Fibroblast of pulmonary artery (primary cell): ENCODE measurements at regions not wholly inside any gene's neighbourhood (a gene's known extent, or its start where the extent isn't known, plus 50 kb on each side); places are given as distances from the start of the nearest gene placed in this dataset.

Experiments
- DNase-seq: peaks from one replicate; pipeline ENCODE4 v3.0.0-alpha.2; 2010; ENCODE audit warnings: low read depth
- H3K4me3 ChIP-seq: replicated peaks from 2 replicates; pipeline ENCODE4 v1.5.1; 2011; ENCODE audit warnings: low read depth, mild to moderate bottlenecking, control low read depth, low read length, moderate library complexity
- CTCF ChIP-seq: IDR thresholded peaks from 2 replicates; pipeline ENCODE4 v1.5.1; 2011; ENCODE audit warnings: mild to moderate bottlenecking, control low read depth, low read length, inconsistent platforms; ENCODE audit errors: missing control alignments

- no peak overlapping the region for H3K4me3 ChIP-seq
- no peak for TF ChIP-seq CTCF
- no peak for DNase-seq
Observed at GRCh38 chr15:69631005-69631404, 178.4 kb downstream of the RPLP1 start.

GRCh38 chr15:69631978-69632377 is 179.4 kb downstream of the RPLP1 start:
- no peak for TF ChIP-seq CTCF

GRCh38 chr15:69634860-69635259 is 182.2 kb downstream of the RPLP1 start:
- H3K4me3 ChIP-seq = no peak overlapping the region
- DNase-seq = no peak
- no peak for TF ChIP-seq CTCF

More at GRCh38 chr15:69631978-69632377, 179.4 kb downstream of the RPLP1 start:
- no peak overlapping the region for H3K4me3 ChIP-seq
- DNase-seq = no peak

- no peak for DNase-seq
- H3K4me3 ChIP-seq = no peak overlapping the region
- TF ChIP-seq CTCF = no peak
Observed at GRCh38 chr15:69636169-69636915, 183.7 kb downstream of the RPLP1 start.

- no peak for TF ChIP-seq CTCF
- no peak overlapping the region for H3K4me3 ChIP-seq
- DNase-seq = no peak
Observed at GRCh38 chr15:69637818-69638217, 185.2 kb downstream of the RPLP1 start.

- no peak for DNase-seq
- no peak overlapping the region for H3K4me3 ChIP-seq
- no peak for TF ChIP-seq CTCF
Observed at GRCh38 chr15:69643476-69643875, 190.9 kb downstream of the RPLP1 start.

- no peak overlapping the region for H3K4me3 ChIP-seq
- TF ChIP-seq CTCF = no peak
- DNase-seq = no peak
Observed at GRCh38 chr15:69643971-69644370, 191.4 kb downstream of the RPLP1 start.
